Calu3 (cell line): ENCODE measurements at regions not wholly inside any gene's neighbourhood (a gene's known extent, or its start where the extent isn't known, plus 50 kb on each side); places are given as distances from the start of the nearest gene placed in this dataset.

Experiments
- BruUV-seq: library from RNA; stranded (reverse); fragments of 400-500 nt; replicated peaks from 2 replicates; lab custom pipeline; 2021; lab: Mats Ljungman, UMichigan
- CTCF ChIA-PET: fragments of 300-600 bp; sonication (Branson Sonifier 250); formaldehyde crosslinking; loops from one replicate; lab custom pipeline; 2022; ENCODE audit warnings: antibody characterized with exemption; lab: Charles Lee
- DNase-seq: peaks from one replicate; pipeline ENCODE4 v3.0.0; 2022
- H3K27ac Mint-ChIP-seq: one replicate; pipeline ENCODE4 v1.8.0; 2022; ENCODE audit warnings: mixed read lengths; ENCODE audit not compliant: unreplicated experiment
- H3K27me3 Mint-ChIP-seq: one replicate; pipeline ENCODE4 v1.8.0; 2022; ENCODE audit warnings: mixed read lengths; ENCODE audit not compliant: unreplicated experiment
- H3K36me3 Mint-ChIP-seq: one replicate; pipeline ENCODE4 v1.8.0; 2022; ENCODE audit warnings: mild to moderate bottlenecking, moderate library complexity, mixed read lengths; ENCODE audit not compliant: insufficient read depth, unreplicated experiment
- H3K4me1 Mint-ChIP-seq: one replicate; pipeline ENCODE4 v1.8.0; 2022; ENCODE audit warnings: mild to moderate bottlenecking, low read depth, mixed read lengths; ENCODE audit not compliant: unreplicated experiment
- H3K4me3 Mint-ChIP-seq: one replicate; pipeline ENCODE4 v1.8.0; 2022; ENCODE audit warnings: mild to moderate bottlenecking, low read depth, moderate library complexity, mixed read lengths; ENCODE audit not compliant: unreplicated experiment
- H3K9me3 Mint-ChIP-seq: one replicate; pipeline ENCODE4 v1.8.0; 2022; ENCODE audit warnings: low read depth, mixed read lengths; ENCODE audit not compliant: unreplicated experiment
- intact Hi-C: fragments of 100-400 bp; cut with micrococcal nuclease; formaldehyde crosslinking; loops from one replicate; pipeline ENCODE4 v1.10.0; 2022; ENCODE audit not compliant: unreplicated experiment
- TF ChIP-seq, protein P1 (sequence below): fragments of 200-600 bp; IDR thresholded peaks from one replicate; pipeline ENCODE4 v1.8.0; 2022; ENCODE audit warnings: antibody characterized with exemption; ENCODE audit not compliant: unreplicated experiment

DNA sequence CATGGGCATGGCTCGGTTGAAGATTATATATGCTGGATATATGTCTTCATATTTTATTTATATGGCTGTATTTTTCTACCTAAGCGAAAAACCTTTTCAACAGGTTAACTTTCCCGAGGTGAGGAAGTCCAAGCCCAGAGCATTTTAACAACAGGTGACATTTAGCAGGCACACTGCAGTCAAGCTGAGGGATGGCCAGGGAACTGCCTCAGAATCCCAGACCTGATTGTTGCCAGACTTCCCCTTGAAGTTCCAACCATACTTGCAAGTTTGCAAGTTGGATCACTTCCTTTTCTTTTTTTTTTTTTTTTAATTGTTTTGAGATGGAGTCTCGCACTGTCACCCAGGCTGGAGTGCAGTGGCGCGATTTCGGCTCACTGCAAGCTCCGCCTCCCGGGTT, 166.0 kb upstream of the FRMD6 start:
- CTCF ChIA-PET = no interaction called here

GRCh38 chr14:51487848-51488247, 163.9 kb upstream of the FRMD6 start:
- H3K27me3 Mint-ChIP-seq = no peaks in the 10 kb centered on the region
- no peaks in the 10 kb centered on the region for H3K36me3 Mint-ChIP-seq
- no peak for DNase-seq
- H3K4me3 Mint-ChIP-seq = no peak overlapping the region
- no peaks in the 10 kb centered on the region for H3K9me3 Mint-ChIP-seq
- CTCF ChIA-PET = no interaction called here
- intact Hi-C loops = no loop called here
- H3K4me1 Mint-ChIP-seq = no peaks in the 10 kb centered on the region
- TF ChIP-seq, protein P1, sequence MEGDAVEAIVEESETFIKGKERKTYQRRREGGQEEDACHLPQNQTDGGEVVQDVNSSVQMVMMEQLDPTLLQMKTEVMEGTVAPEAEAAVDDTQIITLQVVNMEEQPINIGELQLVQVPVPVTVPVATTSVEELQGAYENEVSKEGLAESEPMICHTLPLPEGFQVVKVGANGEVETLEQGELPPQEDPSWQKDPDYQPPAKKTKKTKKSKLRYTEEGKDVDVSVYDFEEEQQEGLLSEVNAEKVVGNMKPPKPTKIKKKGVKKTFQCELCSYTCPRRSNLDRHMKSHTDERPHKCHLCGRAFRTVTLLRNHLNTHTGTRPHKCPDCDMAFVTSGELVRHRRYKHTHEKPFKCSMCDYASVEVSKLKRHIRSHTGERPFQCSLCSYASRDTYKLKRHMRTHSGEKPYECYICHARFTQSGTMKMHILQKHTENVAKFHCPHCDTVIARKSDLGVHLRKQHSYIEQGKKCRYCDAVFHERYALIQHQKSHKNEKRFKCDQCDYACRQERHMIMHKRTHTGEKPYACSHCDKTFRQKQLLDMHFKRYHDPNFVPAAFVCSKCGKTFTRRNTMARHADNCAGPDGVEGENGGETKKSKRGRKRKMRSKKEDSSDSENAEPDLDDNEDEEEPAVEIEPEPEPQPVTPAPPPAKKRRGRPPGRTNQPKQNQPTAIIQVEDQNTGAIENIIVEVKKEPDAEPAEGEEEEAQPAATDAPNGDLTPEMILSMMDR = no peak
- no peak overlapping the region for H3K27ac Mint-ChIP-seq
- BruUV-seq = no TSS peak

More for the DNA sequence above, 166.0 kb upstream of the FRMD6 start:
- H3K27me3 Mint-ChIP-seq = no peaks in the 10 kb centered on the region
- H3K36me3 Mint-ChIP-seq = no peaks in the 10 kb centered on the region
- no peak overlapping the region for H3K4me3 Mint-ChIP-seq
- H3K9me3 Mint-ChIP-seq = no peaks in the 10 kb centered on the region
- no TSS peak for BruUV-seq
- TF ChIP-seq, protein P1 = no peak
- H3K27ac Mint-ChIP-seq = no peak overlapping the region
- no peaks in the 10 kb centered on the region for H3K4me1 Mint-ChIP-seq
- no peak for DNase-seq
- intact Hi-C loops = no loop called here

DNA sequence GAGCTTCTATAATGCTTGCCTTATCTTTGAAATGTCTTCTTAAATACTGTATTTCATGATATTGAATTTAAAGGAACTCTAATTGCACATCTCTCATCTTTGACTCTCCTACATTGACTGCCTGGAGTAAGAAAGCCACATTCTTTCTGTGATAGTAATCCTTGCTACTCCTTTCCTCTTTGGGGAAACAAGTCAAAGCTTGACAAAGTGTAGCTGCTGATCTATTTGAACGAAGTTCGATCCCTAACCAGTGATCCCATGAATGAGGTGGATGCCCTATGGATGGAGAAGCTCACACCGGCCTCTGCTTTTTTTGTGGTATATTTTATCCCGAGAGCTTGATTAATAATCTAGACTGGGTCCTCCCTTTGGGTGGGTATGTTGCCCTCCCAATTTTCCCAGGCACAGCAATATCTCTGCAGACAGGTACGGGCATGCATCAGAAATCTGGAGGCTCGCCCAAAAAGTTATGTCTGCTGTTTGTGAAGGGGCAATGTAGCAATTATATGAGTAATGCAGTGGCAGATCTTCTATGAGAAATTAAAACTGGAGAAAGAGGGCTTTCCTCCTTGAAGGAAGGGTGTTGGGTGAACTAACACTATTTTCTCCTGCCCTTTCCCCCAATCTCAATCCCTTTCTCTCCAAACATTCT, 163.0 kb upstream of the FRMD6 start:
- no TSS peak for BruUV-seq
- Mint-ChIP-seq H3K4me3 (no peak overlapping the region), H3K9me3 (peaks cover 2% of the 10 kb centered on the region), H3K36me3 (no peaks in the 10 kb centered on the region), H3K27ac (no peak overlapping the region), H3K4me1 (no peaks in the 10 kb centered on the region), H3K27me3 (no peaks in the 10 kb centered on the region)
- DNase-seq = no peak
- intact Hi-C loops = no loop called here
- TF ChIP-seq, protein P1 = no peak
- CTCF ChIA-PET = no interaction called here

- Mint-ChIP-seq H3K27ac (no peak overlapping the region), H3K4me3 (no peak overlapping the region), H3K4me1 (peaks cover 4% of the 10 kb centered on the region), H3K9me3 (peaks cover 6% of the 10 kb centered on the region), H3K27me3 (no peaks in the 10 kb centered on the region), H3K36me3 (no peaks in the 10 kb centered on the region)
- TF ChIP-seq, protein P1 = no peak
- no peak for DNase-seq
- no TSS peak for BruUV-seq
- CTCF ChIA-PET = no interaction called here
- intact Hi-C loops = no loop called here
These were observed 161.5 kb upstream of the FRMD6 start for GRCh38 chr14:51490205-51490604.
